CD4-positive, alpha-beta T cell (primary cell): ENCODE measurements at regions not wholly inside any gene's neighbourhood (a gene's known extent, or its start where the extent isn't known, plus 50 kb on each side); places are given as distances from the start of the nearest gene placed in this dataset.

Experiments
- ATAC-seq: fragments of 200-7000 bp; cut with Tn5 transposase; one replicate; pipeline ENCODE4 v1.10.0; 2022; ENCODE audit warnings: mild to moderate bottlenecking; ENCODE audit not compliant: poor library complexity
- CTCF ChIA-PET: fragments of 350-600 bp; sonication (Branson Sonifier 250); formaldehyde crosslinking; loops from one replicate; lab custom pipeline; 2021; ENCODE audit warnings: antibody characterized with exemption, inconsistent platforms; lab: Charles Lee
- POLR2A ChIA-PET: fragments of 350-600 bp; sonication (Branson Sonifier 250); formaldehyde crosslinking; loops from one replicate; lab custom pipeline; 2021; ENCODE audit warnings: antibody characterized with exemption, inconsistent platforms; lab: Charles Lee
- DNase-seq, 14 experiments: peaks; one replicate each; pipeline ENCODE4 v3.0.0-alpha.2; 2013 to 2020; ENCODE audit warnings: mixed read lengths in 2 of 14
- H3K27ac ChIP-seq, 2 donors: one replicate each; pipeline versions ENCODE4 v1.5.1 to v1.7.0; 2013; ENCODE audit warnings: low read length in 2 of 2, low read depth in 1 of 2, mild to moderate bottlenecking in 1 of 2
- H3K27me3 ChIP-seq, 2 experiments: 1 replicate in 1 of 2; 2 replicates in 1 of 2; pipeline versions ENCODE4 v1.6.1 to v1.7.0; 2013; ENCODE audit warnings: low read length in 2 of 2, control low read depth in 1 of 2, mild to moderate bottlenecking in 1 of 2, moderate library complexity in 1 of 2; ENCODE audit not compliant: insufficient read depth in 2 of 2, control insufficient read depth in 1 of 2
- H3K36me3 ChIP-seq: one replicate; pipeline ENCODE4 v1.6.1; 2013; ENCODE audit warnings: low read length, control low read depth; ENCODE audit not compliant: insufficient read depth
- H3K4me1 ChIP-seq: one replicate; pipeline ENCODE4 v1.6.1; 2013; ENCODE audit warnings: low read length, control low read depth; ENCODE audit not compliant: insufficient read depth
- H3K4me3 ChIP-seq: one replicate; pipeline ENCODE4 v1.5.1; 2013; ENCODE audit warnings: mild to moderate bottlenecking, low read length, moderate library complexity
- H3K9me3 ChIP-seq, 2 experiments: 1 replicate in 1 of 2; 2 replicates in 1 of 2; pipeline versions ENCODE4 v1.6.1 to v1.7.0; 2013; ENCODE audit warnings: low read length in 2 of 2, mild to moderate bottlenecking in 2 of 2, control low read depth in 1 of 2, moderate library complexity in 1 of 2; ENCODE audit not compliant: control insufficient read depth in 1 of 2, insufficient read depth in 1 of 2
- H3K27ac Mint-ChIP-seq: one replicate; pipeline ENCODE4 v1.8.0; 2020; ENCODE audit warnings: mixed read lengths
- H3K27me3 Mint-ChIP-seq: one replicate; pipeline ENCODE4 v1.8.0; 2021; ENCODE audit warnings: mixed read lengths
- H3K36me3 Mint-ChIP-seq: one replicate; pipeline ENCODE4 v1.8.0; 2021; ENCODE audit warnings: low read depth, mixed read lengths
- H3K4me1 Mint-ChIP-seq: one replicate; pipeline ENCODE4 v1.8.0; 2021; ENCODE audit warnings: low read depth, mixed read lengths
- H3K4me3 Mint-ChIP-seq: one replicate; pipeline ENCODE4 v1.8.0; 2020; ENCODE audit warnings: mild to moderate bottlenecking, mixed read lengths
- H3K9me3 Mint-ChIP-seq: one replicate; pipeline ENCODE4 v1.8.0; 2020; ENCODE audit warnings: mixed read lengths
- CTCF ChIP-seq: fragments of 200-600 bp; IDR thresholded peaks from one replicate; pipeline ENCODE4 v1.8.0; 2022; ENCODE audit warnings: antibody characterized with exemption, mild to moderate bottlenecking
- intact Hi-C, 2 experiments: fragments of 100-400 bp; cut with DNase I in 1 of 2; cut with micrococcal nuclease in 1 of 2; formaldehyde crosslinking; loops; one replicate each; pipeline versions ENCODE4 v1.15.1 to v1.9.0; 2023 to 2025; cut with DNase I, micrococcal nuclease

GRCh38 chrX:150155436-150156035 is 207.6 kb upstream of the MAMLD1 start:
- Mint-ChIP-seq H3K4me3 (no peak overlapping the region), H3K4me1 (no peaks in the 10 kb centered on the region), H3K27ac (no peak overlapping the region), H3K27me3 (no peaks in the 10 kb centered on the region), H3K36me3 (no peaks in the 10 kb centered on the region), H3K9me3 (no peaks in the 10 kb centered on the region)
- Histone ChIP-seq H3K4me3 (no peak overlapping the region), H3K36me3 (no peaks in the 10 kb centered on the region), H3K4me1 (no peaks in the 10 kb centered on the region), H3K9me3 (no peaks in the 10 kb centered on the region), H3K27me3 (no peaks in the 10 kb centered on the region), H3K27ac (no peak overlapping the region)
- ATAC-seq (no peak), DNase-seq (no peak)
- ChIA-PET POLR2A (no interaction called here), CTCF (no interaction called here)
- intact Hi-C loops: no loop called here
- TF ChIP-seq CTCF: no peak

- Histone ChIP-seq H3K9me3 (no peaks in the 10 kb centered on the region), H3K27me3 (no peaks in the 10 kb centered on the region), H3K27ac (no peak overlapping the region), H3K4me1 (no peaks in the 10 kb centered on the region), H3K36me3 (no peaks in the 10 kb centered on the region), H3K4me3 (no peak overlapping the region)
- DNase-seq: no peak
- H3K27ac Mint-ChIP-seq: no peak overlapping the region
- H3K4me1 Mint-ChIP-seq: no peaks in the 10 kb centered on the region
- CTCF ChIA-PET: no interaction called here
- ATAC-seq: no peak
- H3K4me3 Mint-ChIP-seq: no peak overlapping the region
- intact Hi-C loops: no loop called here
- H3K36me3 Mint-ChIP-seq: no peaks in the 10 kb centered on the region
- POLR2A ChIA-PET: no interaction called here
- TF ChIP-seq CTCF: no peak
- H3K9me3 Mint-ChIP-seq: no peaks in the 10 kb centered on the region
- no peaks in the 10 kb centered on the region for H3K27me3 Mint-ChIP-seq
These were observed 206.5 kb upstream of the MAMLD1 start for GRCh38 chrX:150156615-150157014.

- no peaks in the 10 kb centered on the region for H3K36me3 Mint-ChIP-seq
- H3K27me3 Mint-ChIP-seq: no peaks in the 10 kb centered on the region
- ChIA-PET CTCF (no interaction called here), POLR2A (no interaction called here)
- no peak for DNase-seq
- no peak overlapping the region for H3K4me3 ChIP-seq
- H3K9me3 Mint-ChIP-seq: no peaks in the 10 kb centered on the region
- intact Hi-C loops: no loop called here
- H3K27me3 ChIP-seq: no peaks in the 10 kb centered on the region
- no peak overlapping the region for H3K4me3 Mint-ChIP-seq
- no peaks in the 10 kb centered on the region for H3K4me1 ChIP-seq
- no peak for TF ChIP-seq CTCF
- H3K4me1 Mint-ChIP-seq: no peaks in the 10 kb centered on the region
- no peaks in the 10 kb centered on the region for H3K36me3 ChIP-seq
- no peak for ATAC-seq
- no peak overlapping the region for H3K27ac ChIP-seq
- H3K27ac Mint-ChIP-seq: no peak overlapping the region
- no peaks in the 10 kb centered on the region for H3K9me3 ChIP-seq
These were observed 205.8 kb upstream of the MAMLD1 start for GRCh38 chrX:150157291-150157690.
